GM12878 (cell line): ENCODE measurements at regions not wholly inside any gene's neighbourhood (a gene's known extent, or its start where the extent isn't known, plus 50 kb on each side); places are given as distances from the start of the nearest gene placed in this dataset.

Experiments
- ATAC-seq: fragments of 200-7000 bp; cut with Tn5 transposase; 3 replicates; pipeline ENCODE4 v1.9.1; 2020; ENCODE audit warnings: mild to moderate bottlenecking, moderate library complexity
- BruUV-seq: library from RNA; stranded (reverse); fragments of 400-500 nt; replicated peaks from 2 replicates; lab custom pipeline; 2021; lab: Mats Ljungman, UMichigan
- CTCF ChIA-PET: fragments of 300-600 bp; sonication (Branson Sonifier 250); formaldehyde crosslinking; extraction: SDS; loops from one replicate; lab custom pipeline; 2021; ENCODE audit warnings: inconsistent platforms; lab: Yijun Ruan, JAX
- POLR2A ChIA-PET: fragments of 350-600 bp; formaldehyde crosslinking; extraction: SDS; loops from one replicate; lab custom pipeline; 2021; ENCODE audit warnings: inconsistent platforms; lab: Charles Lee
- RAD21 ChIA-PET: fragments of 300-600 bp; sonication (Branson Sonifier 250); formaldehyde crosslinking; loops from one replicate; lab custom pipeline; 2023; ENCODE audit warnings: antibody characterized with exemption; ENCODE audit not compliant: unreplicated experiment; lab: Charles Lee
- SMC1A ChIA-PET: fragments of 300-600 bp; sonication (Branson Sonifier 250); formaldehyde crosslinking; loops from one replicate; lab custom pipeline; 2023; ENCODE audit not compliant: unreplicated experiment, uncharacterized antibody; lab: Charles Lee
- DNase-seq: peaks from one replicate; pipeline ENCODE4 v3.0.0-alpha.2; 2011; ENCODE audit warnings: low read depth, low spot score
- FAIRE-seq: peaks from 3 replicates; lab custom pipeline; 2011; peaks lifted over from hg19 to GRCh38; lab: Jason Lieb, UNC
- H2AFZ ChIP-seq: 2 replicates; pipeline ENCODE4 v1.6.0; 2011; ENCODE audit warnings: low read depth, low read length, control low read depth; ENCODE audit not compliant: control insufficient read depth
- H3K27ac ChIP-seq: 2 replicates; pipeline ENCODE4 v1.5.1; 2011; ENCODE audit warnings: control low read depth; ENCODE audit not compliant: control insufficient read depth, insufficient read depth
- H3K27me3 ChIP-seq, 2 experiments: replicated peaks in 1 of 2; 2 replicates each; pipeline versions ENCODE4 v1.6.0 to v1.6.1; 2011; ENCODE audit warnings: low read length in 1 of 2; ENCODE audit not compliant: control insufficient read depth in 2 of 2, insufficient read depth in 2 of 2
- H3K36me3 ChIP-seq, 2 experiments: 2 replicates each; pipeline ENCODE4 v1.5.1; 2011; ENCODE audit warnings: low read length in 1 of 2; ENCODE audit not compliant: control insufficient read depth in 2 of 2, insufficient read depth in 2 of 2
- H3K4me1 ChIP-seq: 2 replicates; pipeline ENCODE4 v1.6.1; 2011; ENCODE audit warnings: mild to moderate bottlenecking, low read length, moderate library complexity, mixed read lengths; ENCODE audit not compliant: control insufficient read depth, insufficient read depth
- H3K4me2 ChIP-seq: 2 replicates; pipeline ENCODE4 v1.6.0; 2011; ENCODE audit warnings: control low read depth; ENCODE audit not compliant: control insufficient read depth, insufficient read depth
- H3K4me3 ChIP-seq: fragments of 200-600 bp; sonication (generic); 2 replicates; pipeline ENCODE4 v1.5.1; 2016
- H3K79me2 ChIP-seq: 2 replicates; pipeline ENCODE4 v1.6.0; 2011; ENCODE audit warnings: low read length; ENCODE audit not compliant: control insufficient read depth, insufficient read depth
- H3K9ac ChIP-seq: 2 replicates; pipeline ENCODE4 v1.8.0; 2011; ENCODE audit warnings: low read length, control low read depth, mixed read lengths; ENCODE audit not compliant: control insufficient read depth, insufficient read depth
- H3K9me3 ChIP-seq: replicated peaks from 3 replicates; pipeline ENCODE4 v1.5.1; 2011; ENCODE audit warnings: mild to moderate bottlenecking, low read length; ENCODE audit not compliant: control insufficient read depth, insufficient read depth
- H4K20me1 ChIP-seq: 2 replicates; pipeline ENCODE4 v1.6.0; 2011; ENCODE audit not compliant: control insufficient read depth, insufficient read depth
- CHD1 ChIP-seq: IDR thresholded peaks from 2 replicates; pipeline ENCODE4 v1.6.1; 2012; ENCODE audit warnings: low read depth, low read length, improper control_type of control experiment
- EGR1 ChIP-seq, 2 experiments: IDR thresholded peaks; 1 replicate in 1 of 2; 2 replicates in 1 of 2; pipeline ENCODE4 v1.6.1; 2011 to 2012; ENCODE audit warnings: low read depth in 2 of 2, low read length in 2 of 2, borderline replicate concordance in 1 of 2, mild to moderate bottlenecking in 1 of 2, moderate library complexity in 1 of 2
- FOXK2 ChIP-seq: fragments of 450-650 bp; IDR thresholded peaks from 2 replicates; pipeline ENCODE4 v1.6.1; 2017; ENCODE audit warnings: mild to moderate bottlenecking, moderate library complexity
- GABPA ChIP-seq: IDR thresholded peaks from 2 replicates; pipeline ENCODE4 v1.6.1; 2014; ENCODE audit warnings: antibody characterized with exemption, low read depth, mild to moderate bottlenecking, inconsistent platforms
- KLF5 ChIP-seq: fragments of 450-650 bp; IDR thresholded peaks from 2 replicates; pipeline ENCODE4 v1.6.1; 2014; ENCODE audit warnings: mild to moderate bottlenecking; ENCODE audit not compliant: partially characterized antibody
- PAX8 ChIP-seq: fragments of 450-650 bp; IDR thresholded peaks from 2 replicates; pipeline ENCODE4 v1.6.1; 2017; ENCODE audit warnings: mild to moderate bottlenecking, moderate library complexity
- POLR2AphosphoS5 ChIP-seq: IDR thresholded peaks from 2 replicates; pipeline ENCODE4 v1.6.1; 2011; ENCODE audit warnings: mild to moderate bottlenecking, low read length, inconsistent platforms
- SMAD5 ChIP-seq: IDR thresholded peaks from 2 replicates; pipeline ENCODE4 v1.6.1; 2016; ENCODE audit warnings: antibody characterized with exemption, low read depth
- SMARCA5 ChIP-seq: fragments of 450-650 bp; IDR thresholded peaks from 2 replicates; pipeline ENCODE4 v1.6.1; 2017; ENCODE audit warnings: mild to moderate bottlenecking
- STAT1 ChIP-seq: fragments of 450-650 bp; conservative IDR thresholded peaks from 2 replicates; pipeline ENCODE4 v1.6.1; 2014; ENCODE audit warnings: antibody characterized with exemption, mild to moderate bottlenecking
- TCF12 ChIP-seq: IDR thresholded peaks from 2 replicates; pipeline ENCODE4 v1.6.1; 2011; ENCODE audit warnings: low read depth, mild to moderate bottlenecking, low read length
- TCF7 ChIP-seq: IDR thresholded peaks from 2 replicates; pipeline ENCODE4 v1.6.1; 2014; ENCODE audit warnings: antibody characterized with exemption, borderline replicate concordance
- WGBS: methylation state at CpG from one replicate; pipeline ENCODE4 v1.1.6; 2016; ENCODE audit warnings: low lambda C conversion rate; ENCODE audit not compliant: insufficient replicate concordance, insufficient coverage; ENCODE audit errors: missing lambda C conversion rate; 5-methylcytosine and 5-hydroxymethylcytosine counted together
- in situ Hi-C: fragments of 300-500 bp; cut with MboI; formaldehyde crosslinking; loops from 9 replicates; pipeline ENCODE4 v1.14.3; 2018; ENCODE audit warnings: mixed read lengths
- intact Hi-C: fragments of 100-400 bp; cut with micrococcal nuclease; formaldehyde crosslinking; loops from one replicate; pipeline ENCODE4 v1.14.2; 2022; ENCODE audit not compliant: unreplicated experiment
- TF ChIP-seq, protein P1 (sequence below): fragments of 450-650 bp; IDR thresholded peaks from 2 replicates; pipeline ENCODE4 v1.6.1; 2018; ENCODE audit warnings: borderline replicate concordance, mild to moderate bottlenecking; ENCODE audit not compliant: partially characterized antibody
- TF ChIP-seq, protein P2 (sequence below): fragments of 450-650 bp; formaldehyde crosslinking; IDR thresholded peaks from 2 replicates; pipeline ENCODE4 v1.4.0; 2020; ENCODE audit warnings: mild to moderate bottlenecking, moderate library complexity

DNA sequence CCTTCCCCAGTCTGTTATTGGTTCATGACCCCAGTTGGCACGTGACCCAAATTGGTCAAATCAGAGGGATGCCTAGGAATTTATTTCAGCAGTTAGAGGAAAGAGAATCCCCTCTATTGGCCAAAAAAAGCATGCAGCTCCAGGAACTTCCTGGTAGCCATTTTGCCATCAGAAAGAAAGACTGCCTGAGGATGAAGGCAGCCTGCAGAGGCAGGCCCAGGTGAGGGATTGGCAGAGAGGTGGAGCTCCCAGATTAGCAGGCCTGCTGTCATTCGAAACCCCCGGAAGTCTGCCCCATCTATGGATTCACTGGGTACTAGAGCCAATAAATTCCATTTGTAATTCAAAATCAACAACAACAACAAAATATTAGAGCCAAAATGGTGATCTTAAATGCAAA lies 207.6 kb downstream of the CWF19L2 start:
- no peak overlapping the region for H3K4me3 ChIP-seq
- intact Hi-C loops, result no loop called here
- H3K9ac ChIP-seq, result no peak overlapping the region
- ATAC-seq (no peak), DNase-seq (no peak), FAIRE-seq (no peak)
- BruUV-seq, result no TSS peak
- no peaks in the 10 kb centered on the region for H4K20me1 ChIP-seq
- POLR2A ChIA-PET, result no interaction called here
- peaks cover 7% of the 10 kb centered on the region for H3K4me1 ChIP-seq
- no peaks in the 10 kb centered on the region for H3K27me3 ChIP-seq
- H3K36me3 ChIP-seq, result no peaks in the 10 kb centered on the region
- SMC1A ChIA-PET, result interaction anchor here (0.6 kb wide), 1 partner anchor 562 kb away, joined by 3 read pairs; no protein-coding TSS in a partner anchor
- no peak overlapping the region for H3K4me2 ChIP-seq
- H3K27ac ChIP-seq, result no peak overlapping the region
- no peak for TF ChIP-seq FOXK2
- no peak for TF ChIP-seq EGR1 (IDR thresholded peaks at IDR 0.05; ENCODE audit: borderline replicate concordance in 1 of 2, low read depth in 2 of 2, low read length in 2 of 2)
- no peak for TF ChIP-seq POLR2AphosphoS5
- no peak for TF ChIP-seq GABPA
- TF ChIP-seq SMARCA5, result no peak
- no peak for TF ChIP-seq SMAD5
- TF ChIP-seq CHD1, result no peak
- no peaks in the 10 kb centered on the region for H3K79me2 ChIP-seq
- WGBS, result 57% methylated on average over 3 of the region's 3 CpGs
- CTCF ChIA-PET, result no interaction called here
- no peak overlapping the region for H2AFZ ChIP-seq
- no peaks in the 10 kb centered on the region; the same call in 2 of the 3 replicates for H3K9me3 ChIP-seq
- in situ Hi-C loops, result no loop called here
- RAD21 ChIA-PET, result no interaction called here

DNA sequence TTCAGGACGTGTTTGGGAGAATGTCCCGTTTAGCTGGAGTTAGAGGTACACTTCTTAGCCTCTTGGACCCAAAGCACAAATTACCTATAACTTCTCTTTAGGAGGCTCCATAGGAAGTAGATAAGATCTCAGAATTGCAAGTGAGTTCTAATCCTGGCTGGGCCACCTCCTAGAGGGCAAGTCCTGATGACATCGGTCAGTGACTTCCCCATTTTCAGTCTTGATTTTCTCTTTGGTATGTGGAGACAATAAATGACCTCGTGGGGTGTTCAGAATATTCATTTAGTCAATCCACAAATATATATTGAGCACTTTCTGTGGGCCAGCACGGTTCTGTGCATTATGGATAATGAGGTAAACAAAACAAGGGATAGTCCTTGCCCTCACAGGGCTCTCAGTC lies 208.6 kb downstream of the CWF19L2 start:
- no peak overlapping the region for H3K27ac ChIP-seq
- ChIA-PET SMC1A (interaction anchor here (1.0 kb wide), 1 partner anchor 19 kb away, joined by 3 read pairs; no protein-coding TSS in a partner anchor), POLR2A (no interaction called here), RAD21 (no interaction called here), CTCF (no interaction called here)
- no peaks in the 10 kb centered on the region; the same call in 2 of the 3 replicates for H3K9me3 ChIP-seq
- no peaks in the 10 kb centered on the region for H3K36me3 ChIP-seq
- no TSS peak for BruUV-seq
- H3K27me3 ChIP-seq, result no peaks in the 10 kb centered on the region
- no peak for DNase-seq
- no peak overlapping the region for H2AFZ ChIP-seq
- H3K4me3 ChIP-seq, result no peak overlapping the region
- H3K79me2 ChIP-seq, result no peaks in the 10 kb centered on the region
- ATAC-seq, result no peak
- no peaks in the 10 kb centered on the region for H4K20me1 ChIP-seq
- intact Hi-C loops, result no loop called here
- H3K9ac ChIP-seq, result no peak overlapping the region
- in situ Hi-C loops, result no loop called here
- H3K4me2 ChIP-seq, result no peak overlapping the region
- no peak for FAIRE-seq
- peaks cover 7% of the 10 kb centered on the region for H3K4me1 ChIP-seq
- WGBS, result 35% methylated on average over 5 of the region's 5 CpGs
- TF ChIP-seq, protein P1, sequence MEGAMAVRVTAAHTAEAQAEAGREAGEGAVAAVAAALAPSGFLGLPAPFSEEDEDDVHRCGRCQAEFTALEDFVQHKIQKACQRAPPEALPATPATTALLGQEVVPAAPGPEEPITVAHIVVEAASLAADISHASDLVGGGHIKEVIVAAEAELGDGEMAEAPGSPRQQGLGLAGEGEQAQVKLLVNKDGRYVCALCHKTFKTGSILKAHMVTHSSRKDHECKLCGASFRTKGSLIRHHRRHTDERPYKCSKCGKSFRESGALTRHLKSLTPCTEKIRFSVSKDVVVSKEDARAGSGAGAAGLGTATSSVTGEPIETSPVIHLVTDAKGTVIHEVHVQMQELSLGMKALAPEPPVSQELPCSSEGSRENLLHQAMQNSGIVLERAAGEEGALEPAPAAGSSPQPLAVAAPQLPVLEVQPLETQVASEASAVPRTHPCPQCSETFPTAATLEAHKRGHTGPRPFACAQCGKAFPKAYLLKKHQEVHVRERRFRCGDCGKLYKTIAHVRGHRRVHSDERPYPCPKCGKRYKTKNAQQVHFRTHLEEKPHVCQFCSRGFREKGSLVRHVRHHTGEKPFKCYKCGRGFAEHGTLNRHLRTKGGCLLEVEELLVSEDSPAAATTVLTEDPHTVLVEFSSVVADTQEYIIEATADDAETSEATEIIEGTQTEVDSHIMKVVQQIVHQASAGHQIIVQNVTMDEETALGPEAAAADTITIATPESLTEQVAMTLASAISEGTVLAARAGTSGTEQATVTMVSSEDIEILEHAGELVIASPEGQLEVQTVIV, result no peak
- TF ChIP-seq TCF12, result no peak
- TF ChIP-seq, protein P2, sequence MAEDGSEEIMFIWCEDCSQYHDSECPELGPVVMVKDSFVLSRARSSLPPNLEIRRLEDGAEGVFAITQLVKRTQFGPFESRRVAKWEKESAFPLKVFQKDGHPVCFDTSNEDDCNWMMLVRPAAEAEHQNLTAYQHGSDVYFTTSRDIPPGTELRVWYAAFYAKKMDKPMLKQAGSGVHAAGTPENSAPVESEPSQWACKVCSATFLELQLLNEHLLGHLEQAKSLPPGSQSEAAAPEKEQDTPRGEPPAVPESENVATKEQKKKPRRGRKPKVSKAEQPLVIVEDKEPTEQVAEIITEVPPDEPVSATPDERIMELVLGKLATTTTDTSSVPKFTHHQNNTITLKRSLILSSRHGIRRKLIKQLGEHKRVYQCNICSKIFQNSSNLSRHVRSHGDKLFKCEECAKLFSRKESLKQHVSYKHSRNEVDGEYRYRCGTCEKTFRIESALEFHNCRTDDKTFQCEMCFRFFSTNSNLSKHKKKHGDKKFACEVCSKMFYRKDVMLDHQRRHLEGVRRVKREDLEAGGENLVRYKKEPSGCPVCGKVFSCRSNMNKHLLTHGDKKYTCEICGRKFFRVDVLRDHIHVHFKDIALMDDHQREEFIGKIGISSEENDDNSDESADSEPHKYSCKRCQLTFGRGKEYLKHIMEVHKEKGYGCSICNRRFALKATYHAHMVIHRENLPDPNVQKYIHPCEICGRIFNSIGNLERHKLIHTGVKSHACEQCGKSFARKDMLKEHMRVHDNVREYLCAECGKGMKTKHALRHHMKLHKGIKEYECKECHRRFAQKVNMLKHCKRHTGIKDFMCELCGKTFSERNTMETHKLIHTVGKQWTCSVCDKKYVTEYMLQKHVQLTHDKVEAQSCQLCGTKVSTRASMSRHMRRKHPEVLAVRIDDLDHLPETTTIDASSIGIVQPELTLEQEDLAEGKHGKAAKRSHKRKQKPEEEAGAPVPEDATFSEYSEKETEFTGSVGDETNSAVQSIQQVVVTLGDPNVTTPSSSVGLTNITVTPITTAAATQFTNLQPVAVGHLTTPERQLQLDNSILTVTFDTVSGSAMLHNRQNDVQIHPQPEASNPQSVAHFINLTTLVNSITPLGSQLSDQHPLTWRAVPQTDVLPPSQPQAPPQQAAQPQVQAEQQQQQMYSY (CRISPR knock-in tag), result no peak
- TF ChIP-seq STAT1, result no peak
- TF ChIP-seq TCF7, result no peak
- no peak for TF ChIP-seq KLF5
- TF ChIP-seq PAX8, result no peak
